Trophoblast cell (in vitro differentiated cells and primary cell): ENCODE measurements at regions not wholly inside any gene's neighbourhood (a gene's known extent, or its start where the extent isn't known, plus 50 kb on each side); places are given as distances from the start of the nearest gene placed in this dataset.

Source experiments
- DNase-seq, 2 donors: peaks; one replicate each; pipeline ENCODE4 v3.0.0-alpha.2; 2016
- H2AFZ ChIP-seq: 2 replicates; pipeline ENCODE4 v1.6.1; 2013; ENCODE audit warnings: low read length, moderate library complexity, mild to moderate bottlenecking; ENCODE audit not compliant: insufficient read depth, poor library complexity
- H2AK5ac ChIP-seq: 2 replicates; pipeline ENCODE4 v1.6.1; 2013; ENCODE audit warnings: mild to moderate bottlenecking, low read length
- H2BK120ac ChIP-seq: 2 replicates; pipeline ENCODE4 v1.6.1; 2013; ENCODE audit warnings: low read length, mild to moderate bottlenecking, moderate library complexity; ENCODE audit not compliant: insufficient read depth, poor library complexity
- H2BK12ac ChIP-seq: 2 replicates; pipeline ENCODE4 v1.6.1; 2013; ENCODE audit warnings: mild to moderate bottlenecking, low read length, moderate library complexity
- H2BK5ac ChIP-seq: 2 replicates; pipeline ENCODE4 v1.6.1; 2013; ENCODE audit warnings: low read length, low read depth, moderate library complexity, mild to moderate bottlenecking; ENCODE audit not compliant: poor library complexity
- H3K14ac ChIP-seq: 2 replicates; pipeline ENCODE4 v1.6.1; 2013; ENCODE audit warnings: mild to moderate bottlenecking, low read length
- H3K18ac ChIP-seq: 2 replicates; pipeline ENCODE4 v1.6.1; 2013; ENCODE audit warnings: mild to moderate bottlenecking, low read length
- H3K23ac ChIP-seq: 2 replicates; pipeline ENCODE4 v1.6.1; 2013; ENCODE audit warnings: low read length
- H3K27ac ChIP-seq: 2 replicates; pipeline ENCODE4 v1.5.1; 2013; ENCODE audit warnings: low read depth, mild to moderate bottlenecking, inconsistent platforms, low read length, moderate library complexity
- H3K27me3 ChIP-seq: 2 replicates; pipeline ENCODE4 v1.6.1; 2013; ENCODE audit warnings: inconsistent platforms, mild to moderate bottlenecking, low read length, moderate library complexity; ENCODE audit not compliant: insufficient read depth
- H3K36me3 ChIP-seq, 2 experiments: 1 replicate in 1 of 2; 2 replicates in 1 of 2; pipeline ENCODE4 v1.6.1; 2013; ENCODE audit warnings: low read length in 2 of 2, mild to moderate bottlenecking in 2 of 2, moderate library complexity in 1 of 2; ENCODE audit not compliant: insufficient read depth in 2 of 2, control insufficient read depth in 1 of 2
- H3K4ac ChIP-seq: 2 replicates; pipeline ENCODE4 v1.6.1; 2013; ENCODE audit warnings: low read depth, mild to moderate bottlenecking, low read length, moderate library complexity
- H3K4me1 ChIP-seq, 2 experiments: 1 replicate in 1 of 2; 2 replicates in 1 of 2; pipeline ENCODE4 v1.6.1; 2013; ENCODE audit warnings: low read length in 2 of 2, mild to moderate bottlenecking in 2 of 2, moderate library complexity in 1 of 2; ENCODE audit not compliant: insufficient read depth in 2 of 2, control insufficient read depth in 1 of 2
- H3K4me2 ChIP-seq: 2 replicates; pipeline ENCODE4 v1.6.1; 2013; ENCODE audit warnings: inconsistent platforms, mild to moderate bottlenecking, low read length, moderate library complexity
- H3K4me3 ChIP-seq: 2 replicates; pipeline ENCODE4 v1.5.1; 2013; ENCODE audit warnings: mild to moderate bottlenecking, low read depth, low read length, inconsistent platforms
- H3K79me1 ChIP-seq: one replicate; pipeline ENCODE4 v1.6.1; 2013; ENCODE audit warnings: low read length
- H3K79me2 ChIP-seq: 2 replicates; pipeline ENCODE4 v1.6.1; 2013; ENCODE audit warnings: low read length, mild to moderate bottlenecking; ENCODE audit not compliant: control insufficient read depth, insufficient read depth, poor library complexity
- H3K9ac ChIP-seq: 2 replicates; pipeline ENCODE4 v1.6.1; 2013; ENCODE audit warnings: mild to moderate bottlenecking, low read length
- H3K9me3 ChIP-seq: 2 replicates; pipeline ENCODE4 v1.6.1; 2013; ENCODE audit warnings: low read depth, mild to moderate bottlenecking, control low read depth, inconsistent platforms, low read length; ENCODE audit not compliant: insufficient read depth
- H4K12ac ChIP-seq: 2 replicates; pipeline ENCODE4 v1.6.1; 2013; ENCODE audit warnings: low read depth, mild to moderate bottlenecking, low read length, moderate library complexity
- H4K8ac ChIP-seq: 2 replicates; pipeline ENCODE4 v1.6.1; 2013; ENCODE audit warnings: low read depth, mild to moderate bottlenecking, low read length, moderate library complexity
- H4K91ac ChIP-seq: one replicate; pipeline ENCODE4 v1.6.1; 2013; ENCODE audit warnings: low read depth, mild to moderate bottlenecking, low read length, moderate library complexity
- WGBS: extraction: QIAGEN DNeasy Blood & Tissue Kit; methylation state at CpG from one replicate; pipeline ENCODE4 v1.1.7; 2013; ENCODE audit warnings: missing lambda C conversion rate; ENCODE audit not compliant: insufficient read length, insufficient coverage; ENCODE audit errors: extremely low coverage; 5-methylcytosine and 5-hydroxymethylcytosine counted together

DNA sequence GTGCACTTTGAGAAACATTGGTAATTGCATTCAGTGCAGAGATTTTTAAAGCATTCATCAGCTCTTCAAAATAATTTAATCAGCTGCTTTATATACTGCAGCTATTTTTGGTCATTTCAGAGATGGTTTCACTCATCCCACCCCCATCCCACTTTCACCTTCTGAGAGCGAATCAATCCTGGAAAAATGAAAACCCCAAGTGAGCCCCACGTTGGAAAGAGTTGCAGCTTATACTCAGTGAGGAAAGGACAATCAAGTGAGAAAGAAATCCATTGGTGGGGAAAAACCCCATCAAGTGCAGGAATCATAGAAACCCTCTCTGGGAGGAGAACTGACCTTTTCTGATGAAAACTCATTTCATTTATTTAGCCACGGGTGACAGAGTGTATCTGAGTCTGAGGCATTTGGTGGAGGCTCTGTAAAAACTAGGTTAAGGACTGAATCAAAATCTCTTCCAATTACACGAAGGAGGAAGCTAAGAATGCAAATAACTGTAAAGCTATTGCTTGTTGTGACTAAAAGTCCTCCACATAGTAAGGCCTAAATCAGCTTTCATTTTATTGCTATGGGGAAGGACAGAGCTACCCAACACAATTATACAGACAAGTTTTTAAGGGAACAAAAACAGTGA lies 240.4 kb upstream of the PGRMC2 start:
- peaks cover 9 to 18% of the 10 kb centered on the region in 2 experiments for H3K4me1 ChIP-seq
- no peak overlapping the region for H2AFZ ChIP-seq
- H3K4me2 ChIP-seq: no peak overlapping the region
- no peak overlapping the region for H2AK5ac ChIP-seq
- H3K4ac ChIP-seq: peak overlapping the region; percentile 47
- no peak overlapping the region for H4K8ac ChIP-seq
- peak overlapping the region; percentile 96 for H3K27ac ChIP-seq
- no peaks in the 10 kb centered on the region for H3K9me3 ChIP-seq
- H3K27me3 ChIP-seq: no peaks in the 10 kb centered on the region
- peak overlapping the region; percentile 36 for H2BK5ac ChIP-seq
- no peak overlapping the region for H3K9ac ChIP-seq
- no CpG with 5 or more reads among the region's 4 CpGs for WGBS
- no peak overlapping the region for H3K4me3 ChIP-seq
- H3K79me2 ChIP-seq: no peaks in the 10 kb centered on the region
- no peak overlapping the region for H4K12ac ChIP-seq
- peak overlapping the region; percentile 77 for H2BK120ac ChIP-seq
- peak overlapping the region; percentile 39 for H4K91ac ChIP-seq
- H3K14ac ChIP-seq: peak overlapping the region; percentile 39
- H3K23ac ChIP-seq: no peak overlapping the region
- peak in 1 of 2 donors; percentile 2 for DNase-seq
- H3K36me3 ChIP-seq: no peaks in the 10 kb centered on the region
- H2BK12ac ChIP-seq: peak overlapping the region; percentile 69
- no peak overlapping the region for H3K18ac ChIP-seq
- H3K79me1 ChIP-seq: peaks cover 19% of the 10 kb centered on the region

DNA sequence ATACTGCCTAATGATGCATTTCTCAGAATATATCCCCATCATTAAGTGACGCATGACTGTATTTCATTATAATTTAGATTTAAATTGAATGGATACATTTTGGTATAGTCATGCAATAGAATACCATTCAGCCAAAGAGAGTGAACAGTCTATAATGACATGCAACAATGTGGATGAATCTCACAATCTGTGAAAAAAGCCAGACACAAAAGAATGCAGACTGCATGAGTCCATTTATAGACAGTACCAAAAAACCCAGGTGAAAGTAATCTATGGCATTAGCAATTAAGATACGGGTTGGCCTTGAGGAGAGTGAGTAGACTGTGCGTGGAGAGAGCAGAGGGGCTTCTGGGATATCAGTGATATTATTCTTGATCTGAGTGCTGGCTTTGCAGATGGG lies 239.7 kb upstream of the PGRMC2 start:
- Histone ChIP-seq H3K18ac (no peak overlapping the region), H3K27ac (no peak overlapping the region), H3K79me1 (peaks cover 22% of the 10 kb centered on the region), H2BK5ac (no peak overlapping the region), H3K4me3 (no peak overlapping the region), H3K23ac (no peak overlapping the region), H4K91ac (no peak overlapping the region), H4K12ac (no peak overlapping the region), H3K9me3 (no peaks in the 10 kb centered on the region), H4K8ac (no peak overlapping the region), H3K79me2 (no peaks in the 10 kb centered on the region), H2BK120ac (no peak overlapping the region), H3K36me3 (no peaks in the 10 kb centered on the region), H2BK12ac (no peak overlapping the region), H3K14ac (no peak overlapping the region), H3K9ac (no peak overlapping the region), H3K4ac (no peak overlapping the region), H3K4me2 (no peak overlapping the region), H2AK5ac (no peak overlapping the region), H3K4me1 (peaks cover 9 to 18% of the 10 kb centered on the region in 2 experiments), H3K27me3 (no peaks in the 10 kb centered on the region), H2AFZ (no peak overlapping the region)
- peak; percentile 62 to 91 for DNase-seq
- no CpG with 5 or more reads among the region's 3 CpGs for WGBS

DNA sequence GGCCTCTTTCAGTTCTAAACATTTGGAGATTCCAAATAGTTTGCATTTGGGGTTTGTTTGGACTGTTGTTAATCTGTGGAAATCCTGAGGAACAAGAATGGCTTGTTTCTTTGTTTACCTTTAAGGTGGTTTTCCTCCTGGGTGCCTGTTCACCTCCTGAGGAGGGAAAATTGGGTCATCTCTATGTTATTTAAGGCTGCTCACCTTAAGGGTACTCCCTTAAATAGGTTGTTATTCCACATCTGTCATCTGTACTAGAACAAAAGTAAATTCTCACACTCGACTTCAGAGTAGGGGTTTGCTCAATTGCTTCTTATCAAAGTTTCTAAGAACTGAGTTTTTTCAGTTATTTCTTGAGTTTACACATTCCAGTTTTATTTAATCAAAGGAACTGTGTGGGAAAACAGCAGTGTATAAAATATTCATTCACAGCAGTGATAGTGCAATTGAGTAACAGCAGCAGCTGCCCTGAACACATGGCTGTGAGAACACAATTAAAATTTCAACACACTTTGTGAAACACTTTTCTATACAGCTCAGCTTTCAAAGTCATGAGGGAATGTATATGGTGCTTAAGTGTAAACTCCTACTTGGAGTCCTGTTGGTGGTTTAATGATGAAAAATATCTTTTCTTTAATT lies 238.5 kb upstream of the PGRMC2 start:
- H4K12ac ChIP-seq: no peak overlapping the region
- WGBS: no CpG with 5 or more reads among the region's 1 CpG
- H2BK12ac ChIP-seq: no peak overlapping the region

DNA sequence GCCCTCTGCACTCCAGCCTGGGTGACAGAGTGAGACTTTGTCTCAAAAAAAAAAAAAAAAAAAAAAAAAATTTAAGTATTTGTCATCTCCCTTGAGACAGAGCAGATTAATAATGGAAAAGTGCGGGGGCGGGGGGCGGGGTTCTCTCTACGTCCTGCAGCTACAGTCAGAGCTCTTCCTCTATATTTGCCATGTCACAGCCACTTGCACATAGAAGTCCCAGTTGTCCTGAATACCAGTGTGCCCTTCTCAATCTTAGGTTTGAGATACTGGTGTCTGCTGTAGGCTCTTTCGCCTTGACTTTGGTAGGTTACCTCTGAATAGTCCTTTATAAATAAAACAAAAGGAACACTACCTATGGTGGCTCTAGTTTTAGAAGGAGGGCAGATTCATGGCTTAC lies 237.8 kb upstream of the PGRMC2 start:
- peaks cover 27% of the 10 kb centered on the region for H3K79me1 ChIP-seq

More for the DNA sequence above, 238.5 kb upstream of the PGRMC2 start:
- Histone ChIP-seq H3K4me3 (no peak overlapping the region), H2BK120ac (no peak overlapping the region), H3K4me2 (peak overlapping the region; percentile 17), H3K18ac (no peak overlapping the region), H3K4me1 (peaks cover 11 to 23% of the 10 kb centered on the region in 2 experiments), H3K79me2 (no peaks in the 10 kb centered on the region), H4K91ac (no peak overlapping the region), H3K36me3 (no peaks in the 10 kb centered on the region), H3K4ac (no peak overlapping the region), H3K79me1 (peaks cover 23% of the 10 kb centered on the region), H3K9me3 (no peaks in the 10 kb centered on the region), H2BK5ac (no peak overlapping the region), H3K9ac (no peak overlapping the region), H2AK5ac (no peak overlapping the region), H2AFZ (no peak overlapping the region), H3K27ac (peak overlapping the region; percentile 90), H3K14ac (no peak overlapping the region), H3K23ac (no peak overlapping the region), H4K8ac (no peak overlapping the region), H3K27me3 (no peaks in the 10 kb centered on the region)
- peak; percentile 59 to 93 for DNase-seq

More for the DNA sequence above, 237.8 kb upstream of the PGRMC2 start:
- no peak overlapping the region for H3K14ac ChIP-seq
- peak overlapping the region; percentile 61 for H3K18ac ChIP-seq
- H3K27me3 ChIP-seq: no peaks in the 10 kb centered on the region
- no CpG with 5 or more reads among the region's 5 CpGs for WGBS
- no peaks in the 10 kb centered on the region for H3K9me3 ChIP-seq
- no peak overlapping the region for H2AK5ac ChIP-seq
- H3K4me3 ChIP-seq: no peak overlapping the region
- H3K4ac ChIP-seq: no peak overlapping the region
- H2BK12ac ChIP-seq: peak overlapping the region; percentile 67
- no peak overlapping the region for H4K12ac ChIP-seq
- no peak overlapping the region for H2AFZ ChIP-seq
- H3K79me2 ChIP-seq: no peaks in the 10 kb centered on the region
- H3K36me3 ChIP-seq: no peaks in the 10 kb centered on the region
- H3K9ac ChIP-seq: no peak overlapping the region
- peak in 1 of 2 donors; percentile 19 for DNase-seq
- H3K4me1 ChIP-seq: peaks cover 16 to 27% of the 10 kb centered on the region in 2 experiments
- H3K23ac ChIP-seq: no peak overlapping the region
- H2BK120ac ChIP-seq: peak overlapping the region; percentile 76
- H4K8ac ChIP-seq: no peak overlapping the region
- peak overlapping the region; percentile 76 for H2BK5ac ChIP-seq
- peak overlapping the region; percentile 70 for H4K91ac ChIP-seq
- peak overlapping the region; percentile 90 for H3K27ac ChIP-seq
- no peak overlapping the region for H3K4me2 ChIP-seq
